Endodermal cell (in vitro differentiated cells): ENCODE measurements at regions not wholly inside any gene's neighbourhood (a gene's known extent, or its start where the extent isn't known, plus 50 kb on each side); places are given as distances from the start of the nearest gene placed in this dataset.

ENCODE experiments used
- DNase-seq: peaks from one replicate; pipeline ENCODE4 v3.0.0-alpha.2; 2017
- H3K27ac ChIP-seq: 2 replicates; pipeline ENCODE4 v1.5.1; 2013; ENCODE audit warnings: mild to moderate bottlenecking, low read depth, low read length, moderate library complexity
- H3K27me3 ChIP-seq: 2 replicates; pipeline ENCODE4 v1.6.1; 2013; ENCODE audit warnings: mild to moderate bottlenecking, low read length, moderate library complexity; ENCODE audit not compliant: insufficient read depth, control insufficient read depth, poor library complexity, severe bottlenecking
- H3K36me3 ChIP-seq: 2 replicates; pipeline ENCODE4 v1.7.0; 2013; ENCODE audit warnings: mild to moderate bottlenecking, low read length, moderate library complexity; ENCODE audit not compliant: control insufficient read depth, insufficient read depth
- H3K4me1 ChIP-seq: one replicate; pipeline ENCODE4 v1.7.0; 2013; ENCODE audit warnings: low read length; ENCODE audit not compliant: control insufficient read depth, insufficient read depth
- H3K4me3 ChIP-seq: 2 replicates; pipeline ENCODE4 v1.5.1; 2013; ENCODE audit warnings: mild to moderate bottlenecking, low read length, moderate library complexity
- H3K9ac ChIP-seq: 2 replicates; pipeline ENCODE4 v1.6.1; 2013; ENCODE audit warnings: mild to moderate bottlenecking, low read length, moderate library complexity; ENCODE audit not compliant: poor library complexity, severe bottlenecking; ENCODE audit errors: extremely low read depth
- H3K9me3 ChIP-seq: 2 replicates; pipeline ENCODE4 v1.6.1; 2013; ENCODE audit warnings: mild to moderate bottlenecking, low read length, moderate library complexity; ENCODE audit not compliant: control insufficient read depth
- H3K27ac Mint-ChIP-seq: 2 replicates; pipeline ENCODE4 v1.8.0; 2020; ENCODE audit warnings: mixed read lengths
- H3K27me3 Mint-ChIP-seq: 2 replicates; pipeline ENCODE4 v1.8.0; 2021; ENCODE audit warnings: mild to moderate bottlenecking, mixed read lengths; ENCODE audit not compliant: insufficient read depth
- H3K36me3 Mint-ChIP-seq: 2 replicates; pipeline ENCODE4 v1.8.0; 2020; ENCODE audit warnings: low read depth, mixed read lengths
- H3K4me1 Mint-ChIP-seq: 2 replicates; pipeline ENCODE4 v1.8.0; 2020; ENCODE audit warnings: mixed read lengths
- H3K4me3 Mint-ChIP-seq: 2 replicates; pipeline ENCODE4 v1.8.0; 2020; ENCODE audit warnings: mild to moderate bottlenecking, moderate library complexity, mixed read lengths
- H3K9me3 Mint-ChIP-seq: 2 replicates; pipeline ENCODE4 v1.8.0; 2020; ENCODE audit warnings: mild to moderate bottlenecking, mixed read lengths
- WGBS, 2 experiments: methylation state at CpG; one replicate each; pipeline versions ENCODE4 v1.1.5 to v1.1.7; 2013; ENCODE audit warnings: missing lambda C conversion rate in 2 of 2, mixed read lengths in 1 of 2; ENCODE audit not compliant: insufficient coverage in 1 of 2, insufficient read length in 1 of 2; 5-methylcytosine and 5-hydroxymethylcytosine counted together
- TF ChIP-seq, protein P1 (sequence below): fragments of 200-600 bp; sonication (generic); conservative IDR thresholded peaks from 2 replicates; pipeline ENCODE4 v1.5.0; 2021; ENCODE audit warnings: antibody characterized with exemption, mild to moderate bottlenecking

DNA sequence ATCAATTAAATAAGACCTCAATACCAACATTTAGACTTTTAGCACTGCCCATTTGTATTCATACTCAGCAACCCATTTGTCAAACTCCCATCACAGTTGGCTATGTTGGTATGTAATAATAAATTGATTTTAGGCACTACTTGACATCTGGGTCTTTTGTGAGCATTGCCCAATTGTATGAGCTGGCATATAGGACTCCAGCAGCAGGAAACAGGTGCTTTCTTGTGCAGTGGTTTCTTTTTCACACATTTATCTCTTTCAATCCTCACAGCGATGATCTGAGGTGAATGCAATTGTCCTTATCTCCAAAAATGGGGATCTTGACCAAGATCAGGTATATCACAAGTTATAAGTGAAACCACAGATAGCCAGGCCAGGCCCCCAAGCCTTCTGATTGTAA lies 96.9 kb upstream of the OXGR1 start:
- no peaks in the 10 kb centered on the region for H3K36me3 ChIP-seq
- Mint-ChIP-seq H3K4me1 (no peaks in the 10 kb centered on the region), H3K36me3 (no peaks in the 10 kb centered on the region), H3K27me3 (peaks cover 14% of the 10 kb centered on the region), H3K27ac (no peak overlapping the region), H3K4me3 (no peak overlapping the region), H3K9me3 (peaks cover 4% of the 10 kb centered on the region)
- H3K9ac ChIP-seq, result no peak overlapping the region
- H3K27me3 ChIP-seq, result no peaks in the 10 kb centered on the region
- H3K27ac ChIP-seq, result no peak overlapping the region
- no peaks in the 10 kb centered on the region for H3K9me3 ChIP-seq
- H3K4me1 ChIP-seq, result no peaks in the 10 kb centered on the region
- WGBS, 2 experiments, result 100% methylated on average over 1 of the region's 1 CpG; no CpG with 5 or more reads in 1 of the 2 experiments
- H3K4me3 ChIP-seq, result no peak overlapping the region
- DNase-seq, result no peak
- TF ChIP-seq, protein P1, sequence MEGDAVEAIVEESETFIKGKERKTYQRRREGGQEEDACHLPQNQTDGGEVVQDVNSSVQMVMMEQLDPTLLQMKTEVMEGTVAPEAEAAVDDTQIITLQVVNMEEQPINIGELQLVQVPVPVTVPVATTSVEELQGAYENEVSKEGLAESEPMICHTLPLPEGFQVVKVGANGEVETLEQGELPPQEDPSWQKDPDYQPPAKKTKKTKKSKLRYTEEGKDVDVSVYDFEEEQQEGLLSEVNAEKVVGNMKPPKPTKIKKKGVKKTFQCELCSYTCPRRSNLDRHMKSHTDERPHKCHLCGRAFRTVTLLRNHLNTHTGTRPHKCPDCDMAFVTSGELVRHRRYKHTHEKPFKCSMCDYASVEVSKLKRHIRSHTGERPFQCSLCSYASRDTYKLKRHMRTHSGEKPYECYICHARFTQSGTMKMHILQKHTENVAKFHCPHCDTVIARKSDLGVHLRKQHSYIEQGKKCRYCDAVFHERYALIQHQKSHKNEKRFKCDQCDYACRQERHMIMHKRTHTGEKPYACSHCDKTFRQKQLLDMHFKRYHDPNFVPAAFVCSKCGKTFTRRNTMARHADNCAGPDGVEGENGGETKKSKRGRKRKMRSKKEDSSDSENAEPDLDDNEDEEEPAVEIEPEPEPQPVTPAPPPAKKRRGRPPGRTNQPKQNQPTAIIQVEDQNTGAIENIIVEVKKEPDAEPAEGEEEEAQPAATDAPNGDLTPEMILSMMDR, result no peak

DNA sequence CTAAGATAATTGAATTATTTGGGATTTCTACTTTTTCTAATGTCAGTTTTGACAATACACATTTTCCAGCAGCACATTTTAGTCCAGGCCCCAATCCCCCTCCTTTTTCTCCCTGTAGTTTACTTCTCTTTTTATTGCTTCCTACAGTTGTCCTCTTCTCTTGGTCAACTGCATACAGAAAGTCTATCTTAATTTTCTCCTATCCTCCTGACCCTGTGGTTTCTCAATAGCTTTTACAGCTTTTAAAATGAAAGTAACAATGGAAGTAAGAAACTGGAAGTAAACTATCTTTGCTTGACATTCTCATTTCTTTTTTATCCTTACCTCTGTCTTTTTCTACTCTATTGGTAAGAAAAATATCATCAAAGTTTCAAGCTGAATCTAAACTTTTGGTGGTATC lies 106.5 kb upstream of the OXGR1 start:
- Mint-ChIP-seq H3K4me3 (no peak overlapping the region), H3K27ac (no peak overlapping the region), H3K4me1 (no peaks in the 10 kb centered on the region), H3K36me3 (no peaks in the 10 kb centered on the region), H3K27me3 (peaks cover 18% of the 10 kb centered on the region), H3K9me3 (no peaks in the 10 kb centered on the region)
- H3K4me1 ChIP-seq, result no peaks in the 10 kb centered on the region
- DNase-seq, result no peak
- no peak overlapping the region for H3K9ac ChIP-seq
- H3K27ac ChIP-seq, result no peak overlapping the region
- no peaks in the 10 kb centered on the region for H3K36me3 ChIP-seq
- TF ChIP-seq, protein P1, result no peak
- H3K4me3 ChIP-seq, result no peak overlapping the region
- H3K27me3 ChIP-seq, result peaks cover under 1% of the 10 kb centered on the region
- H3K9me3 ChIP-seq, result no peaks in the 10 kb centered on the region

DNA sequence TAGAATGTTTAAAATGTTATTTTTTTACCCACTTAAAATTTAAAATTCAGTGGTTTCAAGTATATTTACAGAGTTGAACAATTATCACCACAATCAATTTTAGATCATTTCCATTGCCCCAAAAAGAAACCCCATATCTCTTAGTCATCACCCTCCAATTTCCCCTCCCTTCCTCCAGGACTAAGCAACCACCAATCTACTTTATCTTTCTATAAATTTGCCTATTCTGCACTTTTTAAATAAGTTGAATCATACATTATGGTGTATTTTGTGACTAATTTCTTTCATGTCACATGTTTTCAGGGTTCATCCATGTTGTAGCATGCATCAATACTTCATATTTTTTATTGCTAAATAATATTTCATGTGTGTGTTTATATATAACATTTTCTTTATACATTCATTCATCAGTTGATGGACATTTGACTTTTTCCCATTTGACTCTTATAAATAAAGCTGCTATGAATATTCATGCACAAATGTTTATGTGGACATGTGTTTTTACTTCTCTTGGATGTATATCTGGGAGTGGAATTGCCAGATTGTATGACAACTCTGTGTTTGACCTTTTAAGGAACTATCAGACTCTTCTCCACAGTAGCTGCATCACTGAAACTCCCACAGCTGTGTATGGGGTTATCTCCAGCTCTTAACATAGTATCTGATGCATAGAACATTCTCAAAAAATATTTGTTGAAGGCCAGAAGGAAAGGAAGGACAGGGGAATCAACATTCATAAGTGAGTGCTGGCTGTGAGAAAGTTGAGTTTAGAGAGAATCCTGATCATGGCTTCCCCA lies 107.8 kb upstream of the OXGR1 start:
- TF ChIP-seq, protein P1, result no peak
- no peaks in the 10 kb centered on the region for H3K4me1 ChIP-seq
- H3K9me3 ChIP-seq, result no peaks in the 10 kb centered on the region
- H3K9me3 Mint-ChIP-seq, result no peaks in the 10 kb centered on the region
- no peaks in the 10 kb centered on the region for H3K36me3 ChIP-seq
- no peak overlapping the region for H3K4me3 ChIP-seq
- peaks cover 29% of the 10 kb centered on the region for H3K27me3 Mint-ChIP-seq
- H3K4me1 Mint-ChIP-seq, result no peaks in the 10 kb centered on the region
- H3K9ac ChIP-seq, result no peak overlapping the region
- no peaks in the 10 kb centered on the region for H3K36me3 Mint-ChIP-seq
- DNase-seq, result no peak
- no peak overlapping the region for H3K4me3 Mint-ChIP-seq
- H3K27ac ChIP-seq, result no peak overlapping the region
- H3K27me3 ChIP-seq, result peaks cover 9% of the 10 kb centered on the region
- H3K27ac Mint-ChIP-seq, result no peak overlapping the region
